PC-9 (cell line): ENCODE measurements at regions not wholly inside any gene's neighbourhood (a gene's known extent, or its start where the extent isn't known, plus 50 kb on each side); places are given as distances from the start of the nearest gene placed in this dataset.

ENCODE experiments used
- BruUV-seq: library from RNA; stranded (reverse); fragments of 400-500 nt; replicated peaks from 2 replicates; lab custom pipeline; 2021; lab: Mats Ljungman, UMichigan
- CTCF ChIA-PET: fragments of 300-600 bp; sonication (Branson Sonifier 250); formaldehyde crosslinking; loops from one replicate; lab custom pipeline; 2022; ENCODE audit warnings: antibody characterized with exemption; lab: Charles Lee
- POLR2A ChIA-PET: fragments of 300-600 bp; sonication (Branson Sonifier 250); formaldehyde crosslinking; loops from one replicate; lab custom pipeline; 2022; ENCODE audit warnings: antibody characterized with exemption; ENCODE audit not compliant: unreplicated experiment; lab: Charles Lee
- DNase-seq, 2 experiments: peaks; one replicate each; pipeline versions ENCODE4 v3.0.0 to v3.0.0-alpha.2; 2015 to 2022; ENCODE audit warnings: mixed read lengths in 1 of 2
- H2AFZ ChIP-seq: fragments of 200-600 bp; sonication (generic); 2 replicates; pipeline ENCODE4 v1.8.1; 2017; ENCODE audit warnings: antibody characterized with exemption
- H3F3A ChIP-seq: fragments of 200-600 bp; sonication (generic); 2 replicates; pipeline ENCODE4 v1.8.1; 2017; ENCODE audit warnings: antibody characterized with exemption, mild to moderate bottlenecking, low read depth; ENCODE audit not compliant: insufficient read depth
- H3K27ac ChIP-seq: fragments of 200-600 bp; sonication (generic); 2 replicates; pipeline ENCODE4 v1.6.1; 2016; ENCODE audit warnings: mixed run types
- H3K27me3 ChIP-seq: fragments of 200-600 bp; sonication (generic); 2 replicates; pipeline ENCODE4 v1.6.1; 2016; ENCODE audit warnings: low read depth, mixed run types; ENCODE audit not compliant: insufficient read depth
- H3K36me3 ChIP-seq: fragments of 200-600 bp; sonication (generic); 2 replicates; pipeline ENCODE4 v1.6.1; 2016; ENCODE audit warnings: low read depth, mixed run types
- H3K4me1 ChIP-seq: fragments of 200-600 bp; sonication (generic); replicated peaks from 2 replicates; pipeline ENCODE4 v1.6.1; 2016; ENCODE audit warnings: mixed run types; ENCODE audit not compliant: insufficient read depth
- H3K4me2 ChIP-seq: fragments of 200-600 bp; sonication (generic); 2 replicates; pipeline ENCODE4 v1.6.1; 2017; ENCODE audit warnings: mixed run types
- H3K4me3 ChIP-seq: fragments of 200-600 bp; sonication (generic); 2 replicates; pipeline ENCODE4 v1.6.1; 2016; ENCODE audit warnings: mixed run types
- H3K79me2 ChIP-seq: fragments of 200-600 bp; sonication (generic); 2 replicates; pipeline ENCODE4 v1.6.1; 2017; ENCODE audit warnings: low read depth, mixed run types
- H3K9me2 ChIP-seq: fragments of 200-600 bp; sonication (generic); 2 replicates; pipeline ENCODE4 v1.8.1; 2017; ENCODE audit warnings: mild to moderate bottlenecking; ENCODE audit not compliant: insufficient read depth
- H3K9me3 ChIP-seq: fragments of 200-600 bp; sonication (generic); 2 replicates; pipeline ENCODE4 v1.8.1; 2016; ENCODE audit warnings: low read depth; ENCODE audit not compliant: insufficient read depth
- H4K20me1 ChIP-seq: fragments of 200-600 bp; sonication (generic); 2 replicates; pipeline ENCODE4 v1.8.1; 2017; ENCODE audit not compliant: insufficient read depth
- EZH2 ChIP-seq: fragments of 200-600 bp; sonication (generic); IDR thresholded peaks from 2 replicates; pipeline ENCODE4 v1.8.0; 2017; ENCODE audit warnings: antibody characterized with exemption, low read depth
- intact Hi-C: fragments of 100-400 bp; cut with micrococcal nuclease; formaldehyde crosslinking; loops from one replicate; pipeline ENCODE4 v1.10.0; 2022; ENCODE audit not compliant: unreplicated experiment
- TF ChIP-seq, protein P1 (sequence below): fragments of 200-600 bp; sonication (generic); conservative IDR thresholded peaks from 2 replicates; pipeline ENCODE4 v1.6.1; 2017; ENCODE audit warnings: mixed run types, antibody characterized with exemption, mild to moderate bottlenecking, moderate library complexity

DNA sequence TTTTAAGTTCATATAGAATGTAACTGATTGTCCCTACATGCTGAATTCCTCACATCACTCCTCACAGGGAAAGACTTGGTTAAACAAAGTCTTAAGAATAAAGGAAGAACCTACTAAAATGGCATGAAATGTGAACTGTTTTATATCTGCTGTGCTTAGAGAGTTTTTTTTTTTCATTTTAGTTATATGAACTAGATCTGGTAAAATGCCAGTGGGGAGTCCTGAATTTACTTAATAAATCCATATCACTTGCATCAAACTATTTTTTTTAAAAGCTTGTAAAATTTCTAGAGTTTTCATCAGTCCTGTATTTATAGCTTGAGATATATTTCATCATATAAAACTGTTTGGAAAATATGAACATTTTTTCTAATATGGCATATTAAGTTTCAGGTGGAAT, 1528.6 kb downstream of the EFNA5 start:
- ChIA-PET POLR2A (no interaction called here), CTCF (no interaction called here)
- no peak overlapping the region for H2AFZ ChIP-seq
- H3K79me2 ChIP-seq = no peaks in the 10 kb centered on the region
- H3F3A ChIP-seq = no peaks in the 10 kb centered on the region
- H4K20me1 ChIP-seq = no peaks in the 10 kb centered on the region
- no peak overlapping the region for H3K4me3 ChIP-seq
- no peak overlapping the region for H3K4me2 ChIP-seq
- H3K27ac ChIP-seq = no peak overlapping the region
- no peaks in the 10 kb centered on the region for H3K9me3 ChIP-seq
- H3K36me3 ChIP-seq = no peaks in the 10 kb centered on the region
- intact Hi-C loops = no loop called here
- no peaks in the 10 kb centered on the region for H3K4me1 ChIP-seq
- DNase-seq = no peak
- no peaks in the 10 kb centered on the region for H3K27me3 ChIP-seq
- TF ChIP-seq, protein P1, sequence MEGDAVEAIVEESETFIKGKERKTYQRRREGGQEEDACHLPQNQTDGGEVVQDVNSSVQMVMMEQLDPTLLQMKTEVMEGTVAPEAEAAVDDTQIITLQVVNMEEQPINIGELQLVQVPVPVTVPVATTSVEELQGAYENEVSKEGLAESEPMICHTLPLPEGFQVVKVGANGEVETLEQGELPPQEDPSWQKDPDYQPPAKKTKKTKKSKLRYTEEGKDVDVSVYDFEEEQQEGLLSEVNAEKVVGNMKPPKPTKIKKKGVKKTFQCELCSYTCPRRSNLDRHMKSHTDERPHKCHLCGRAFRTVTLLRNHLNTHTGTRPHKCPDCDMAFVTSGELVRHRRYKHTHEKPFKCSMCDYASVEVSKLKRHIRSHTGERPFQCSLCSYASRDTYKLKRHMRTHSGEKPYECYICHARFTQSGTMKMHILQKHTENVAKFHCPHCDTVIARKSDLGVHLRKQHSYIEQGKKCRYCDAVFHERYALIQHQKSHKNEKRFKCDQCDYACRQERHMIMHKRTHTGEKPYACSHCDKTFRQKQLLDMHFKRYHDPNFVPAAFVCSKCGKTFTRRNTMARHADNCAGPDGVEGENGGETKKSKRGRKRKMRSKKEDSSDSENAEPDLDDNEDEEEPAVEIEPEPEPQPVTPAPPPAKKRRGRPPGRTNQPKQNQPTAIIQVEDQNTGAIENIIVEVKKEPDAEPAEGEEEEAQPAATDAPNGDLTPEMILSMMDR = no peak
- TF ChIP-seq EZH2 = no peak
- BruUV-seq = no TSS peak
- no peaks in the 10 kb centered on the region for H3K9me2 ChIP-seq

DNA sequence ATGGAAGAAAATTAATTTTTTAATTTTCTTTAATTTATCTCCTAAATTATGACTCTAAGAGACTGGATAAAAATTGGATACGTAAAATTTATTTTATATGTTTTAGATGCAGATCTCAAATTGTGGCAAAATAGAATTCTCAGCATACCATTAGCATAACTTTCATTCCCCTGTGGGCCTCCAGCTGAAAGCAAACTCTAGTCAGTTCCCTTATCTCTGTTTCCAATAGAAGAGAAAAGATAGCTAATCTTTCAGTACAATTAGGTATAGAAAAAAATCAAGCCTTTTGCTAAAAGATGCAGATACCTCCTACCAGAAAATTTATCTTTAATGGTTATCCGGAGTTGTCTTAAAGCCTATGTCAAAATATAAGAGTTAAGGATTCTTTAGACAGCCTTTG, 1530.6 kb downstream of the EFNA5 start:
- H3K27ac ChIP-seq = no peak overlapping the region
- no peaks in the 10 kb centered on the region for H3F3A ChIP-seq
- intact Hi-C loops = no loop called here
- no peaks in the 10 kb centered on the region for H3K36me3 ChIP-seq
- no peaks in the 10 kb centered on the region for H4K20me1 ChIP-seq
- no peaks in the 10 kb centered on the region for H3K27me3 ChIP-seq
- H3K4me2 ChIP-seq = no peak overlapping the region
- no peaks in the 10 kb centered on the region for H3K9me3 ChIP-seq
- no TSS peak for BruUV-seq
- ChIA-PET POLR2A (no interaction called here), CTCF (no interaction called here)
- no peak overlapping the region for H2AFZ ChIP-seq
- no peaks in the 10 kb centered on the region for H3K4me1 ChIP-seq
- TF ChIP-seq EZH2 = no peak
- TF ChIP-seq, protein P1 = no peak
- no peaks in the 10 kb centered on the region for H3K79me2 ChIP-seq
- no peak for DNase-seq
- H3K9me2 ChIP-seq = no peaks in the 10 kb centered on the region
- H3K4me3 ChIP-seq = no peak overlapping the region

DNA sequence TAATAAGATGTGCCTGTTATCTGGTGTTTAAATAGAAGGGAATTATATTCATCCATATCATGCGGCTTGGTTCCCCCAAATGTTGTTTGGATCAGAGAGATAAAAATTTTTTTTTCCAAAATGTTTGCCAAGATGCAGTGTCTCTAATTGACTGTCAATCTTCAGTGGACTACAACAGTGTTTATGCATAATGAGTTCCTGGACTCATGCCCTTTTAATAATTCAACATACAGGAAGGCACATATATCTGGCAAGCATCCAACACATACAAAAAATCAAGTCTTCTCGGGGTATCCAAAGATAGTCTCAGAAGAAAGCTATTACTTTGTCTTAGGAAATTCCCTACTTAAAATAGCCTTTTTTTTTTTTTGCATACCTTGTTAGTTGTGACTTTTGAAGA, 1534.7 kb downstream of the EFNA5 start:
- H3F3A ChIP-seq = no peaks in the 10 kb centered on the region
- DNase-seq = no peak
- no TSS peak for BruUV-seq
- H3K4me2 ChIP-seq = no peak overlapping the region
- no peaks in the 10 kb centered on the region for H3K4me1 ChIP-seq
- ChIA-PET POLR2A (no interaction called here), CTCF (no interaction called here)
- H3K9me2 ChIP-seq = no peaks in the 10 kb centered on the region; the same call in 1 of the 2 replicates
- H3K27me3 ChIP-seq = no peaks in the 10 kb centered on the region
- no peak overlapping the region for H2AFZ ChIP-seq
- no peak for TF ChIP-seq EZH2
- TF ChIP-seq, protein P1 = no peak
- no peaks in the 10 kb centered on the region for H3K36me3 ChIP-seq
- H3K79me2 ChIP-seq = no peaks in the 10 kb centered on the region
- intact Hi-C loops = no loop called here
- H3K9me3 ChIP-seq = no peaks in the 10 kb centered on the region
- H3K27ac ChIP-seq = no peak overlapping the region
- no peaks in the 10 kb centered on the region for H4K20me1 ChIP-seq
- no peak overlapping the region for H3K4me3 ChIP-seq
